Inflammatory macrophage (primary cell): ENCODE measurements at regions not wholly inside any gene's neighbourhood (a gene's known extent, or its start where the extent isn't known, plus 50 kb on each side); places are given as distances from the start of the nearest gene placed in this dataset.
"Not testable (repeated sequence)": the region's sequence is repeated elsewhere in the genome, so short reads cannot be mapped to it uniquely, and the experiment has no call there.

ENCODE experiments used
- DNase-seq, 2 donors: peaks; one replicate each; pipeline ENCODE4 v3.0.0-alpha.2; 2020 to 2022

DNA sequence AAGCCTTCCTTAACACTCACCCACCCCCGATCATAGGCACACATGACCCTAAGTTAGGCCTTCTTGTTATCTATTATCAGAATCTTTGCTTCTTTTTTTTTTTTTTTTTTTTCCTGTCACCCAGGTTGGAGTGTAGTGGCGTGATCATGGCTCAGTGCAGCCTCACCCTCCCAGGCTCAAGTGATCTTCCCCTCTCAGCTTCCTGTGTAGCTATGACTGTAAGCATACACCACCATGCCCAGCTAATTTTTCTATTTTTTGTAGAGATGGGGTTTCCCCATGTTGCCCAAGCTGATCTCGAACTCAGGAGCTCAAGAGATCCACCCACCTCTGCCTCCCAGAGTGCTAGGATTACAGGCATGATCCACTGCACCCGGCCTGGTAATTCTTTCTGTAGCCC is 328.7 kb downstream of the NR4A2 start:
- no peak for DNase-seq

DNA sequence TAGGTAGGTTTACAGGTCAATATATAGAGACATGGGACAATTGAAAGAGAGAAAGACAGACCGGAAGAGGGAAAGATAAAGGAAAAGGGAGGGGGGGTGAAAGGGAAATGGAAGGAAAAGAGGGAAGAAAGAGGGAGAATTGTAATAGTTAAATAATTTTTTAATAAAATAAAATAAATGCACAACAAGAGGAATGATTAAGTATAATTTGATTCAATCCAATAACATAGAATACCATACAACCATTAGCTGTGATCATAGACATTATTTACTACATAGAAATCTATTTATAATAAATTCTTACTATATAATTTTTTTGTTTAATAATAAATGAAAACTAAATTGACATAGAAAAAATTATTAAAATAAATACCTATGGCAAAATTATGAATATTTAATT is 330.7 kb downstream of the NR4A2 start:
- DNase-seq = no peak

- no peak for DNase-seq
These were observed 335.0 kb downstream of the NR4A2 start for GRCh38 chr2:155997538-155997937.

DNA sequence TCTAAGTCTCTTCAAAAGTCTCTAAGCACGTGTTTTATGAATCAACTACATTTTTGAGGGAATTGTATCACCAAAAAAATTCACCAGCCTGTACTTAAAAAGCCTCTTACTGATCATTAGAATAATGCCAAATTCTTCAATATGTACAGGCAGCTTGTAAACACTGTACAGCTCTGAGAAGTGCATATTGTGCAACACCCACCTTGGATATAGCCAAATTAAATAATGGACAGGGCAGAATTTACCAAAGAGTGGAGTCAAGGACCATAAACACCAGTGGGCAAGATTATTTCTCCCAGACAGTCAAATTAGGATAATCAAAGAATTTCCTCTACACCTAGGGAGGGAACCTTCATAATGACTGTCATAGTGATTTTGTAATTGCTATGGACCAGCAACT is 338.2 kb downstream of the NR4A2 start:
- no peak for DNase-seq

DNA sequence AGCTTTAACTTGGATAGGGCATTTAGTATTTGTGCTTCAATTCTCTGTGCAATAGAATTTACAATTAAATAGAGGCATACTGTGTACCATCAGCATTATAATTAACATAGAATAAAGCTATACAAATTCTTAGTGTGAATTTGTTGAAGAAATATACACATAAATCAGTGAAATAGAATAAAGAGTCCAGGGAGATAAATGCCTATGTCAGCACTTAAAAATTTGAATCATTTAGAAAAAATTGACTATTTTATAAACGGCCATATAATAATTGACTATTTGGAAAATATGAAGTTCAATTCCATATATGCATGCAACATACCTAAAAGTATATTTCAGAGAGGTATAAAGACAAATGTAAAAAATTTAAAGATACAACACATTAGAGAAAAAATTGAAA is 348.7 kb downstream of the NR4A2 start:
- no peak for DNase-seq

DNA sequence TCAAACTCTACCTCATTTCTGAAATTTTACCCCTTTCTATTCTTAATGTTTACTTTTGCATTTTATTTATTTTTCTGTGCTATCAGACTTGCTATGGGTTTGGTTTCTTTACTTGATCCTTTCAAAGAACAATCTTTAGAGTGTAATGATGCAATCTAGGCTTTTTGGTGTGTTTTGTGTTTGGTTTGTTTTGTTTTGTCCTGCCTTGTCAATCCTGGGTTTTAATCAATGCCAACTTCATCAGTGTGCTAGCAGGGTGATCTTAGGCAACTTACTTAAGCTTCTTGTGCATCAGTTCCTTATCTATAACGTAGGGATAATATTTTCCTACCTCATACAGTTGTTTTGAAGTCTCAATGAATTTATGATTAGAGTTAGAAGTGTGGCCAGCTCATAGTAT is 350.4 kb downstream of the NR4A2 start:
- no peak for DNase-seq

DNA sequence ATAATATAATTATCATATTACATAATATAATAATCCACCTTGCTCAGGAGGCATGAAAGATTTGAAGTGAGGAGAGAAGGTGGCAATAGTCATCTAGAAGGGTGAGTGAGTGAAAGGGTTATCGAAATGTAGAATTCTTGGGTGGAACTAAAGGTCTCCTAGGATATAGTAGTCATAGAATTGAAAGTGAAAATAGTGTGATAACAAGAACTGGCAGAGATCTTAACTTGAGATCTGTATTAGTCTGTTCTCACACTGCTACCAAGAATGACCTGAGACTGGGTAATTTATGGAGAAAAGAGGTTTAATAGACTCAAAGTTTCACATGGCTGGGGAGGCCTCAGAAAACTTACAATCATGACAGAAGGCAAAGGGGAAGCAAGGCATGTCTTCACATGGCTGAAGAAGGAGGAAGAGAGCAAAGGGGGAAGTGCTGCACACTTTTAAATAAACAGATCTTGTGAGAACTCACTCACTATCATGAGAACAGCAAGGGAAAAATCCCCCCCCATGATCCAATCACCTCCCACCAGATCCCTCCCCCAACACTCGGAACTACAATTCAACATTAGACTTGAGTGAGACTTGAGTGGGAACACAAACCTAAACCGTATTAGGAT is 351.5 kb downstream of the NR4A2 start:
- DNase-seq = peak; percentile 60 to 61

DNA sequence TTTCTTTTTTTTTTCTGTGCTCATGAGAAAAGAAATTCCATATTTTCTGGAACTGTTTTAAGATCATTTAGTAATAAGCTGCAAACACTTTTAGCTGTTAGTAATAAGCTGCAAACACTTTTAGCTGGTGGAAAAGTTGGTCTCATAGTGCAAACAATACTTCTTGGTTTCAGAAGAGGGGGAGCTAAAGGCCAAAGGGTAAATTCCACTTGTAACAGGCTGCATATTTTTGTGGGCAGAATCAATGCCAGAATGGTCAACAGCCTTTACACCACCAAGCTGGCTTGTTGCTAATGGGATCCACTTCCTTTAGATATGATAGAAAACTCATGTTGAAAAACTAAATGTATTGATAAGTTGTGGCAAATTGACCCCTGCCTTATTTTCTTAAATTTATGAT is 356.8 kb downstream of the NR4A2 start:
- DNase-seq = no peak

DNA sequence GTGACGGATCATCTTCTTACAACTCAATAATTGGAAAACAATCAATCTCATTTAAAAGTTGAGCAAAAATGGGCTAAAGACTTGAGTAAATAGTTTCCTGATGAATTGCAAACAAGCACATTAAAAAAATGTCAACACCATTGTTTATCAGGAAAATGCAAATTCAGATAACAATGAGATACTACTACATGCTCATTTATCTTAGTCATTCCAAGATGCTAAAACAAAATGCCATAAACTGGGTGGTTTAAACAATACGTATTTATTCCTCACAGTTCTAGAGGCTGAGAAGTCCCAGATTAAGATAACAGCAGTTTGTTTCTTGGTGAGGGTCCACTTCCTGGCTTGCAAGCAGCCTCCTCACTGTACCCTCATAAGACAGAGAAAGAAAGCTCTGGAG is 359.6 kb downstream of the NR4A2 start:
- DNase-seq = no peak

DNA sequence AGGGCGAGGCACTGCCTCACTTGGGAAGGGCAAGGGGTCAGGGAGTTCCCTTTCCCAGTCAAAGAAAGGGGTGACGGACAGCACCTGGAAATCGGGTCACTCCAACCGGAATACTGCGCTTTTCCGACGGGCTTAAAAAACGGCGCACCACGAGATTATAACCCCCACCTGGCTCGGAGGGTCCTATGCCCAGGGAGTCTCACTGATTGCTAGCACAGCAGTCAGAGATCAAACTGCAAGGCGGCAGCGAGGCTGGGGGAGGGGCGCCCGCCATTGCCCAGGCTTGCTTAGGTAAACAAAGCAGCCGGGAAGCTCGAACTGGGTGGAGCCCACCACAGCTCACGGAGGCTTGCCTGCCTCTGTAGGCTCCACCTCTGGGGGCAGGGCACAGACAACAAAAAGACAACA is 366.5 kb downstream of the NR4A2 start:
- not testable (repeated sequence) for DNase-seq

DNA sequence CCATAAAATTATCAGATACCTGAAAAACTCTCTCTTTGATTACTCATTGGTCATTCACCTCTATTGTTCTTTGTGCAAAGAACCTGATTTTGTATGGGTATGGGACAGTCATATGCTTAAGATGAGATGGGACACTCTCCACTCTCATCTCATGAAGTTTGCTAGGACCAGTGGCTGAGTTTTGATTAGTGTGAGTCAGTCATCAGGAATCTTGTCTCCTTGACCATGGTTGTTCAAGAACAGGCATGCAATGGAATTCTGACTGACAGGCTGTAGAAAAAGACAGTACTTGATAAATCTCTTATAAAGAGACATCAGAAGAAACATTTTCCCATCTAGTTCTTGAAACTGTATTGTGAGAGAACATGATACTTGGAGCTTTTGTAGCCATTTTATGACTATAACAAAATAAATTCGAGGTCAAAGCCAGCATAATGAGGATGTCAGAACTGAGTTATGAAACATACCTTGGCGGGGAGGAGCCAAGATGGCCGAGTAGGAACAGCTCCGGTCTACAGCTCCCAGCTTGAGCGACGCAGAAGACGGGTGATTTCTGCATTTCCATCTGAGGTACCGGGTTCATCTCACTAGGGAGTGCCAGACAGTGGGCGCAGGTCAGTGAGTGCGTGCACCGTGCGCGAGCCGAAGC is 367.0 kb downstream of the NR4A2 start:
- DNase-seq = no peak

DNA sequence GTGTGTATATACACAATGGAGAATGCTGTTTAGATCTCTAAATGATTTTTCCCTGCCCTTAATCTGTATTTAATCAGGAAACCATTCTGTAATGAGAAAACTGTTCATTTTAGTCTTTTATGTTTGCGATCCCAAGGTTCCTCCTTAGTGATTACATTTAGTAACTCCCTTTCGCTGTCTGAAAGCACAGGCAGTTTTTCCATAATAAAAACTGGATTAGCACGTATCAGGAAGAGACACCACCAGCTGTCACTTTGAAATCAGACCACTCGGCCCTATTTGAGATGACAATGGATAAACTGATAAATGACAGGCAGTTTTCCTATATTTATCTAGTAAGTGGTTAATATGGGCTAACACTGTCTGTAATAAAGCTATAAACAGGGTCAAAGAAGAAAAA is 370.9 kb downstream of the NR4A2 start:
- DNase-seq = no peak

DNA sequence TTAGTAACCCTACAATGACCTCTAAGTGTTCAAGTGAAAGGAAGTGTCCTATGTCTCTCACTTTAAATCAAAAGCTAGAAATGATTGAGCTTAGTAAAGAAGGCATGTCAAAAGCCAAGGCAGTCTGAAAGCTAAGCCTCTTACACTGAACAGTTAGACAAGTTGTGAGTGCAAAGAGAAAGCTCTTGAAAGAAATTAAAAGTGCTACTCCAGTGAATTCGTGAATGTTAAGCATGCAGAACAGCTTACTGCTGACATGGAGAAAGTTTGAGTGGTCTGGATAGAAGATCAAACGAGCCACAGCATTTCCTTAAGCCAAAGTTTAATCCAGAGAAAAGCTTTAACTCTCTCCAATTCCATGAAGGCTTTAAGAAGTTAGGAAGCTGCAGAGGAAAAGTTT is 373.7 kb downstream of the NR4A2 start:
- no peak for DNase-seq

DNA sequence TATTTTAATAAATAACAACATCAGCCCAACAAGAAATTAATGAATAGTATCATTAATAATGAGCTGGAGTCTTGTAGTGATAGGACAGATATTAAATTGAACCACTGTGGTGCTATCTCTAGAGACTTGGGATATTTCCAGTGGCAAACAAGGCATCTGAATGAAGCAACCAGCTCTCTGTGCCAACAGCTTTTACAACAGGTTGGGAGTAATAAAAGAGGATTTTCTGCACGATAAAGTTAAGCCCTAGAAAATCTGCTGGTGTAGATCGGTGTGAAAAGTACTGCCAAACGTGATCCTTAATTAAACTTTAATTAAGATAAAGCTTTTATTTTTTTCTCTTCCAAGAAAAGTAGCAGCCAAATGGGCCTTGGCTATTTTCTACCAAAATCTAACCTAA is 385.5 kb downstream of the NR4A2 start:
- no peak for DNase-seq

- DNase-seq = no peak
These were observed 388.3 kb downstream of the NR4A2 start for GRCh38 chr2:155944218-155944617.

DNA sequence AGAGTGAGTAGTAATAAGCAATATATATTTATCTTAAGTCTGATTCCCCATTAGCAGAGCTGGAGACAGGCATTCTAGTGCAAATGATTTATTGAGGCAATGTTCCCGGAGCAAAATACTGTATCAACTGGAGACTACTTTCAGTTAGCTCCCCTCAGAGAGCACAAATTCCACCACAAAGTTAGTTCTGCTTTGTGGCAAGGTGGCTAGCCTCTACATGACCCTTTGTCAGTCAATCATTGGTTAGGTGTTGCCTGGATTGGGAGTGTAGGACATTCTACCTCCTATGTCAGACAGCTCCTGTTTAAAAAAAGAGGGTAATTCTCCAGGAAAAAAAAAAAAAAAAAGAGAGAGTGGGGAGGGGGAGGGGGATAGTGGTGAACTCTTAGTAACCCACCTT is 402.2 kb downstream of the NR4A2 start:
- no peak for DNase-seq

GRCh38 chr2:155917380-155917779 is 415.1 kb downstream of the NR4A2 start:
- no peak for DNase-seq

- no peak for DNase-seq
These were observed 419.2 kb downstream of the NR4A2 start for GRCh38 chr2:155913356-155913755.

GRCh38 chr2:155908567-155908966 is 424.0 kb downstream of the NR4A2 start:
- DNase-seq = no peak

DNA sequence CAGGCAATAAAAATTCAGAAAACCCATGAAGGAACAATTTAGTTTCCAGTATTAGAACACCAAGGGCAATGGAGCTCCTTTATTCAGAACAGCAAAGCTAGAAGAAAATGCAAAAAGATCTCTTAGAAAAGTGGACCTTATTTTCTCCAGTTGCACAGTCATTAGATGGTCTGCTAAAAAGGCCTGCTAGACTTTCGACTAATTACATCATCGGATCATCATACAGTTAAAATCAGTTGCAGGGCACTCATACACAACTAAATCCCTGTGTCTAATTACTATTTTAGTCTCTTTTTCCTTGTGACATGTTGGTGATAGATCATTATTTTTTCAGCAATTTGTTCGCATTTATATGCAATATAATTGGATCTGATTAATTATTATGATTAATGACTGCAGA is 425.3 kb downstream of the NR4A2 start:
- DNase-seq = no peak

- DNase-seq = no peak
These were observed 426.9 kb downstream of the NR4A2 start for GRCh38 chr2:155905657-155906056.

GRCh38 chr2:155904720-155905119 is 427.8 kb downstream of the NR4A2 start:
- DNase-seq = no peak

DNA sequence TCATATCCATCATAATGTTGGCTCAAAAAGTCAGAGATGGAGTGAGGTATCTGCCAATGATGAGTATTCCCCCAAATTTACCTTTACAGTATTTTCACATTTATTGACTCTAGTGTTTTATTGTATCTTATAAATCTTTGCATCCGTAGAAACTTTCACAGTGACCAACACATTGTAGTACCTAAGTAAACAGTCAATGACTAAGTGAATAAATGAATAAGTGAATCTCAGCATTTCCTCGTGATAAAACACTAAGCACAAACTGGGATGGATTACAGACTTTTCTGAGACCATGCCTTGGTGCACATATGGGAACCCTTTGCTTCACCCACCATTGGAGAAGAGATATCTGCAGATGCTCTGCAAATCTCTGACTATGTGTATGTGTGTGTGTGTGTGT is 429.9 kb downstream of the NR4A2 start:
- no peak for DNase-seq

GRCh38 chr2:155895016-155895415 is 437.5 kb downstream of the NR4A2 start:
- no peak for DNase-seq

DNA sequence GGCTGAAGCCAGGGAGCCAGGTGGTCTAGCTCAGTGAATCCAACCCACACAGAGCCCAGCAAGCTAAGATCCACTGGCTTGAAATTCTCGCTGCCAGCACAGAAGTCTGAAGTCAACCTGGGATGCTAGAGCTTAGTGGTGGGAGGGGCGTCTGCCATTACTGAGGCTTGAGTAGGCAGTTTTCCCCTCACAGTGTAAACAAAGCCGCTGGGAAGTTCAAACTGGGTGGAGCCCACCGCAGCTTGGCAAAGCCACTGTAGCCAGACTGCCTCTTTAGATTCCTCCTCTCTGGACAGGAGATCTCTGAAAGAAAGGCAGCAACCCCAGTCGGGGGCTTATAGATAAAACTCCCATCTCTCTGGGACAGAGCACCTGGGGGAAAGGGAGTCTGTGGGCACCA is 452.1 kb downstream of the NR4A2 start:
- not testable (repeated sequence) for DNase-seq
